Osteoblast (primary cell): ENCODE measurements at regions not wholly inside any gene's neighbourhood (a gene's known extent, or its start where the extent isn't known, plus 50 kb on each side); places are given as distances from the start of the nearest gene placed in this dataset.

Experiments
- DNase-seq: peaks from one replicate; pipeline ENCODE4 v3.0.0; 2011; ENCODE audit warnings: low spot score, mixed read lengths; ENCODE audit not compliant: insufficient read length; ENCODE audit errors: missing footprints
- H2AFZ ChIP-seq: 2 replicates; pipeline ENCODE4 v1.6.0; 2011; ENCODE audit warnings: mild to moderate bottlenecking, low read length
- H3K27ac ChIP-seq: 2 replicates; pipeline ENCODE4 v1.5.1; 2011; ENCODE audit warnings: mild to moderate bottlenecking, low read depth, low read length, moderate library complexity
- H3K27me3 ChIP-seq: 2 replicates; pipeline ENCODE4 v1.6.0; 2012; ENCODE audit warnings: mild to moderate bottlenecking, control low read depth, inconsistent platforms, low read length, moderate library complexity; ENCODE audit not compliant: insufficient read depth
- H3K36me3 ChIP-seq: 2 replicates; pipeline ENCODE4 v1.5.1; 2011; ENCODE audit warnings: mild to moderate bottlenecking, low read length, control low read depth, moderate library complexity; ENCODE audit not compliant: insufficient read depth
- H3K4me1 ChIP-seq: 2 replicates; pipeline ENCODE4 v1.5.1; 2011; ENCODE audit warnings: mild to moderate bottlenecking, low read length, control low read depth, moderate library complexity; ENCODE audit not compliant: insufficient read depth
- H3K4me2 ChIP-seq: 2 replicates; pipeline ENCODE4 v1.6.0; 2011; ENCODE audit warnings: mild to moderate bottlenecking, low read length; ENCODE audit not compliant: insufficient read depth
- H3K4me3 ChIP-seq: fragments of 200-600 bp; sonication (generic); 3 replicates; pipeline ENCODE4 v1.5.1; 2012; ENCODE audit warnings: mild to moderate bottlenecking, low read length, inconsistent platforms; ENCODE audit not compliant: insufficient read depth
- H3K79me2 ChIP-seq: 2 replicates; pipeline ENCODE4 v1.6.0; 2012; ENCODE audit warnings: mild to moderate bottlenecking, low read length, control low read depth, inconsistent platforms; ENCODE audit not compliant: insufficient read depth
- H3K9me3 ChIP-seq: 2 replicates; pipeline ENCODE4 v1.5.1; 2011; ENCODE audit warnings: low read depth, low read length, control low read depth
- H4K20me1 ChIP-seq: 2 replicates; pipeline ENCODE4 v1.6.0; 2012; ENCODE audit warnings: mild to moderate bottlenecking, low read length, control low read depth; ENCODE audit not compliant: insufficient read depth
- TF ChIP-seq, protein P1 (sequence below): IDR thresholded peaks from 2 replicates; pipeline ENCODE4 v1.5.1; 2011; ENCODE audit warnings: mild to moderate bottlenecking, low read depth, low read length, moderate library complexity; ENCODE audit errors: extremely low read depth

DNA sequence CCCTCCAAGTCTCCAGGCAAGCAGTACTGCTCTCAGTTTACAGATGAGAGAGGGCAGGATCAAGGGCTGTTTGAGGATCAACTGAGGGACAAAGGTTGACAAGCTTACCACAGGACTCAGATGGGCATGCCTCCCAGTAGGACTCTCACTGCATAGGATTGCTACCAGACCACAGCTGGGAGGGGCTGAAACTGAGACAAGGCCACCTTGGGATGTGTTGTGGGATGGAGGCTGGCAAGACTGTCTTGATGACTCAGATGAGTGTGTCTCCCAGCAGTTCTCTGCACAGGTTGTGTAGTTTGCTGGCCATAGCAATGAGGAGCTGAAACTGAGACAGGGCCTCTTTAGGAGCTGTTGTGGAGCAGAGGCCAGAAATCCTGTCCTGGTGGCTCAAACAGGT, 222.2 kb upstream of the IRX1 start:
- H3K36me3 ChIP-seq: no peaks in the 10 kb centered on the region
- DNase-seq: no peak
- H3K79me2 ChIP-seq: no peaks in the 10 kb centered on the region
- no peak overlapping the region for H3K4me2 ChIP-seq
- no peaks in the 10 kb centered on the region for H4K20me1 ChIP-seq
- H3K27me3 ChIP-seq: no peaks in the 10 kb centered on the region
- H2AFZ ChIP-seq: no peak overlapping the region
- H3K4me1 ChIP-seq: no peaks in the 10 kb centered on the region
- no peak overlapping the region for H3K4me3 ChIP-seq
- H3K27ac ChIP-seq: no peak overlapping the region
- peaks cover 7% of the 10 kb centered on the region for H3K9me3 ChIP-seq
- TF ChIP-seq, protein P1, sequence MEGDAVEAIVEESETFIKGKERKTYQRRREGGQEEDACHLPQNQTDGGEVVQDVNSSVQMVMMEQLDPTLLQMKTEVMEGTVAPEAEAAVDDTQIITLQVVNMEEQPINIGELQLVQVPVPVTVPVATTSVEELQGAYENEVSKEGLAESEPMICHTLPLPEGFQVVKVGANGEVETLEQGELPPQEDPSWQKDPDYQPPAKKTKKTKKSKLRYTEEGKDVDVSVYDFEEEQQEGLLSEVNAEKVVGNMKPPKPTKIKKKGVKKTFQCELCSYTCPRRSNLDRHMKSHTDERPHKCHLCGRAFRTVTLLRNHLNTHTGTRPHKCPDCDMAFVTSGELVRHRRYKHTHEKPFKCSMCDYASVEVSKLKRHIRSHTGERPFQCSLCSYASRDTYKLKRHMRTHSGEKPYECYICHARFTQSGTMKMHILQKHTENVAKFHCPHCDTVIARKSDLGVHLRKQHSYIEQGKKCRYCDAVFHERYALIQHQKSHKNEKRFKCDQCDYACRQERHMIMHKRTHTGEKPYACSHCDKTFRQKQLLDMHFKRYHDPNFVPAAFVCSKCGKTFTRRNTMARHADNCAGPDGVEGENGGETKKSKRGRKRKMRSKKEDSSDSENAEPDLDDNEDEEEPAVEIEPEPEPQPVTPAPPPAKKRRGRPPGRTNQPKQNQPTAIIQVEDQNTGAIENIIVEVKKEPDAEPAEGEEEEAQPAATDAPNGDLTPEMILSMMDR: no peak

DNA sequence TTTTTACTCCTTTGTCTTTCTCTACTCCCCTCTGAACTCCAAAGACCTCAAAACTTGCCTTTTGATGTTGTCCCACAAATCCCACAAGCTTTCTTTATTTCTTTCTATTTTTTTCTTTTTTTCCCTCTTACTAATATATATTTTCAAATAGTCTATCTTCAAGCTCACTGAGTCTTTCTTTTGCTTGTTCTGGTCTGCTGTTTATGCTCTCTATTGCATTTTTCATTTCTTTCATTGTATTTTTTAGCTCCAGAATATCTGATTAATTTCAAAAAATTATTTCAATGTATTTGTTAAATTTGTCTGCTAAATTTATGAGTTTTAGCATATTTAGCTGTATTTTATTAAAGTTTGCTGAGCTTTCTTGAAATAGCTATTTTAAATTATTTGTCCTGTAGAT, 223.3 kb upstream of the IRX1 start:
- no peak overlapping the region for H3K4me2 ChIP-seq
- H3K4me3 ChIP-seq: no peak overlapping the region
- TF ChIP-seq, protein P1: no peak
- no peaks in the 10 kb centered on the region for H3K36me3 ChIP-seq
- no peak for DNase-seq
- H2AFZ ChIP-seq: no peak overlapping the region
- H3K9me3 ChIP-seq: peaks cover 7% of the 10 kb centered on the region
- no peaks in the 10 kb centered on the region for H4K20me1 ChIP-seq
- no peak overlapping the region for H3K27ac ChIP-seq
- no peaks in the 10 kb centered on the region for H3K79me2 ChIP-seq
- H3K4me1 ChIP-seq: no peaks in the 10 kb centered on the region
- no peaks in the 10 kb centered on the region for H3K27me3 ChIP-seq

DNA sequence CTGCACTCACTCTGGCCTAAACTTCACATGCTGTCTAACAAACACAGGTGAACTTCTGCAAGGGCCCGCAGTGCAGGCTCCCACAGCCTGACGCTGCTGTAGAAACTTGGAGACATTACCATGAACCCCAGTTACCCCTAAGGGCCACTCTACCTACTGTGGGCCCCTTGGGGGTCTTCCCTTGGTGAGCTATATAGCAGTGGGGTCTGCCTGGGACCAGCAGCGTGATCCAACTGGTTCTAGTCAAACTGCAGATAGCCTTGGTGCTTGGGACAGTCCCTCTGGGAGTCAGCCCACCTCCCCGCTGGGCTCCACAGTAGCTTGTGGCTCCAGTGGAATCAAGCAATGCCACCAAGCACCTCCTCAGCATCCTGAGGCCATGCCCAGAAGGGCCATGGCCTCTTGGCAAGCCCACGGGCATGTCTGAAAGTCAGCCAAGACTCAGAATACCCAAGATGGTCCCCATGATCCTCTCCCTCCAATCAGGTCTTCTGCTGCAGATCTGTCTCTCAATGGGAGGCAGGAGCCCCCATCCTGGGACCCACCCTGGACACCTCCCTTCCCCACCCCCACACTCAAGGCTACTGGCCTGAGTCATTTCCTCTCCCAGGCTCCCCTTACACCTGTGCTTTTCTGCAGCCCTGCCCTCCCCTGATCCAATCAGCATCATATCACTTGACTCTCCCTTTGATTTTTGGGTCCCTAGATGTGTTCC, 230.0 kb upstream of the IRX1 start:
- Histone ChIP-seq H3K27me3 (no peaks in the 10 kb centered on the region), H2AFZ (no peak overlapping the region), H3K36me3 (no peaks in the 10 kb centered on the region), H3K27ac (no peak overlapping the region), H3K4me2 (no peak overlapping the region), H3K4me3 (no peak overlapping the region), H3K79me2 (no peaks in the 10 kb centered on the region), H3K4me1 (no peaks in the 10 kb centered on the region), H3K9me3 (peaks cover 2% of the 10 kb centered on the region), H4K20me1 (no peaks in the 10 kb centered on the region)
- TF ChIP-seq, protein P1: no peak
- no peak for DNase-seq

DNA sequence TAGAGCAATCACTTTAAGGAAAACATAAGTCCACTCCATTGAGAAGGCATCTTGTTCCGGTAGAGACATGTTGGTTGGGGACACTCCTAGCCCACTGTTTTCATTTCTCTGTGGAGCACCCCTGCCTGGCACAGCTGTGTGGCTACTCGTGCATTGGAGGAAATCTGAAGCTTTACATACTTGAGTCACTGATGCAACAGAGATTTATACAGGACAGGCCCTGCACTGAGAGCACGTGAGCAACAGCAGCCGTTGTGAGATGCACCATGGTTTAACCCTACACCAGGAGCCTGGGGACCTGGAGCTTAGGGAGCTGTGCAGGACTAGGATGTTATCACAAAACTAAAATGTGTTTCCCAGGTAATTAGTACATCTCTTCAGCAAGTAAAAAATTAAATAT, 230.7 kb upstream of the IRX1 start:
- Histone ChIP-seq H3K27me3 (no peaks in the 10 kb centered on the region), H3K4me1 (no peaks in the 10 kb centered on the region), H3K27ac (no peak overlapping the region), H2AFZ (no peak overlapping the region), H3K4me3 (no peak overlapping the region), H3K36me3 (no peaks in the 10 kb centered on the region), H3K4me2 (no peak overlapping the region), H3K79me2 (no peaks in the 10 kb centered on the region), H4K20me1 (no peaks in the 10 kb centered on the region), H3K9me3 (peaks cover 2% of the 10 kb centered on the region)
- DNase-seq: no peak
- TF ChIP-seq, protein P1: no peak
